Erythroblast (primary cell): ENCODE measurements at regions not wholly inside any gene's neighbourhood (a gene's known extent, or its start where the extent isn't known, plus 50 kb on each side); places are given as distances from the start of the nearest gene placed in this dataset.
"Not testable (repeated sequence)": the region's sequence is repeated elsewhere in the genome, so short reads cannot be mapped to it uniquely, and the experiment has no call there.

Experiments used
- DNase-seq, 2 experiments: peaks; one replicate each; lab custom pipeline; 2025; lab: John Stamatoyannopoulos, UW
- GATA1 ChIP-seq: IDR thresholded peaks from 2 replicates; pipeline ENCODE4 v1.6.1; 2011; ENCODE audit warnings: low read depth, mild to moderate bottlenecking, control low read depth, low read length, moderate library complexity
- POLR2A ChIP-seq: IDR thresholded peaks from 2 replicates; pipeline ENCODE4 v1.6.1; 2011; ENCODE audit warnings: mild to moderate bottlenecking, low read length

DNA sequence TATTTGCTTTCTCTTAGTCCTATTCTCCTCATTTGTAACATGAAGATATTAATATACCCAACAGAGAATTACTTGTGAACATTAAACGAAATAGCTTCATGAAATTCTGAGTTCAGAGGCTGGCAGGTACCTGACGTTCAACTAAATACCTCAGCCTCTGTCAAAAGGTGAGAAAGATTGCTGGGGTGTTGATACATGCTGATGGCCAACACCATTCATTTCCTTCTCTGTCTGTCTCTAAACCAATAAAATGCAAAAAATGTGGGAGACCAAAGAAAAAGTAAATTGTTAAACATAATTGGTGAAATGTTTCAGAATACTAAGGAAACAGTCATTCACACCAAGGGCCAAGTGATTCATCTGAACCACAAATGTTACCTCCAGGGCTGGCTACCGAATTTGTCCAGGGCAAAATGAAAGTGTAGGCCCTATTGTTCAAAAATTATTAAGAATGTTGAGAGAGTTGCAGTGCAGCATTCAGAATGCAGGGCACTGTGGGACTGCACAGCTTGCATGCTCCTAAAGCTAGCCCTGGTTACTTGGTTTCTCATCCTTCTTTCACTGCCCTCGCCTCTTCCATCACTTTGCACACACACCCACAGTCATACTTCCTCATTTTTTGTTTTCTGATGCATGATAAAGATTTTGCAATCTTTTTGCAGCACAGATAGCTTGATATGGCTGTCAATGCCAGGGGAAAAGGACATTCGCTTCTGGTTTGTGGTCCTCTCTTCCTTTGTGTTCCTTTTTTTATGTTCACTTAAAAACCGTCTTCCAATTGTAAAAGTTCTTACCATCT is 414.3 kb upstream of the NR5A2 start:
- TF ChIP-seq GATA1 (no peak), POLR2A (no peak)
- DNase-seq = no peak

- no peak for DNase-seq
- TF ChIP-seq GATA1 (no peak), POLR2A (no peak)
These were observed 410.6 kb upstream of the NR5A2 start for GRCh38 chr1:199616947-199617346.

DNA sequence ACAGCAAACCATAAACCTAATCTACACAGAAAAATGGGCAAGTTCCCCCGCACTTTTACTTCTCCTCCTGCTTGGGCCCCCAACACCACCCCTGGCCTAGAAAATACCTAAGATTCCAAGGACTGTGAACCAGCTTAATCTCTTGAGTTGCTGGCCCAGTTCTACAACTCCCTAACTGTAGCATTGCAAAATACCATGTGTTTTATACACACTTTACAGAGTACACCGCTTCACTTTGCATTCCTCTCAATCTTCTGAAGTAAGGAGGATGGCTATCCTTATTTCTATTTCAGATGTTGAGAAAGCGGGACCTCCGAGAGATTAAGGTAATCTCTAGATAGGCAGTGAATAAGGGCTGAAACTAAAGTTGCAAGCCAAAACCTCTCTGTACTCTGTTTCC is 408.3 kb upstream of the NR5A2 start:
- TF ChIP-seq POLR2A (no peak), GATA1 (no peak)
- no peak for DNase-seq

- not testable (repeated sequence) for DNase-seq
These were observed 401.3 kb upstream of the NR5A2 start for GRCh38 chr1:199626228-199626627.

DNA sequence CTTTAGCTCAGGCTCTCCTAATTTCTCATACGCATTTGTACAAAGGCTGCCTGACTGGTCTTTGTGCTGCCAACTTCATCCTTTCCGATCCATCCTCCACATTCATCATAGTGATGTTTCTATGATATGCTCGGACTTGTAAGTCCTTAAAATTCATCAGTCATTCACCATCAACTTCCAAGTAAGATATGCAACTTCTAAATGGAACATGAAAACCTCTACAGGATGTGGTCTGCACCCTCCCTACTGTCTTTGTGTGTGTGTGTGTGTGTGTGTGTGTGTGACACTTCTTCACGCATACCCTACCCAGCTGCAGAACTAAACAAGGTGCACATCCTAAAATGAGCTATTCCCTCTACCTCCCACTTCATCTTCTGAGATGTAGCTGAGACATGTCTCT is 397.9 kb upstream of the NR5A2 start:
- no peak for DNase-seq
- no peak for TF ChIP-seq GATA1
- no peak for TF ChIP-seq POLR2A

DNA sequence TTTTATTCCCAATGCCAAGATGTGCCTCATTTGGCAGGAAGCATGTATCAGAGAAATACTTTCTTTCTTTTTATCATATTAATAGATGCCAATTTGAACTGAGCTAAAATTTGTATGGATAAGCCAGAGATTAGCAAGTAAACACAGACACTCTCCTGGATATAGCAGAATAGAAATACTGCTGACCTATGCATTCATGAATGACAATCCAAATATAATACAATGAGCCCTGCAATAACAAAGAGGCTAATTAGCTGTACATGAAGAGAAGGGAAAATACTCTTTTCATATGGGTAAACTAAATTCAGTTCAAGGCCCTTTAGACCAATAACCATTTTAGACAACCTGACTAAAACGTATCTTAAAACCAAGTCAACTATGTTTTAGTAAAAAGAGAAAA is 388.1 kb upstream of the NR5A2 start:
- DNase-seq = no peak
- TF ChIP-seq GATA1 (no peak), POLR2A (no peak)

- DNase-seq = no peak
- no peak for TF ChIP-seq POLR2A
- TF ChIP-seq GATA1 = no peak
These were observed 386.0 kb upstream of the NR5A2 start for GRCh38 chr1:199641531-199641930.

DNA sequence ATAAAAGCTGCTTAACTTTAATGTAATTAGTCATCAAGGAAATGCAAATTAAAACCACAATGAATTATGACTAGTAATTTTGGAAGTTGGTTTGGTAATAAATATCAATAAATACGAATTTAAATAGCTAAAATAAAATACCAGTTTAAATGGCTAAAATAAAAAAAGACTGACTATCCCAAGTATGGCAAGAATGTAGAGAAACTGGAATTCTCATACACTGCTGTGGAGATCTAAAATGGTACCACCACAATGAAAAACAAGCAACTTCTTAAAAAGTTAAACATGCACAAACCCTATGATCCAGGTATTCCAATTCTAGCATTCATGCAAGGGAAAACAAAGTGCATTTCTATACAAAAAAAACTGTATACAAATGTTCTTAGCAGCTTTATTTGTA is 382.6 kb upstream of the NR5A2 start:
- DNase-seq = no peak
- TF ChIP-seq GATA1 = no peak

- DNase-seq = no peak
- TF ChIP-seq POLR2A = no peak
- TF ChIP-seq GATA1 = no peak
These were observed 380.7 kb upstream of the NR5A2 start for GRCh38 chr1:199646761-199647160.

DNA sequence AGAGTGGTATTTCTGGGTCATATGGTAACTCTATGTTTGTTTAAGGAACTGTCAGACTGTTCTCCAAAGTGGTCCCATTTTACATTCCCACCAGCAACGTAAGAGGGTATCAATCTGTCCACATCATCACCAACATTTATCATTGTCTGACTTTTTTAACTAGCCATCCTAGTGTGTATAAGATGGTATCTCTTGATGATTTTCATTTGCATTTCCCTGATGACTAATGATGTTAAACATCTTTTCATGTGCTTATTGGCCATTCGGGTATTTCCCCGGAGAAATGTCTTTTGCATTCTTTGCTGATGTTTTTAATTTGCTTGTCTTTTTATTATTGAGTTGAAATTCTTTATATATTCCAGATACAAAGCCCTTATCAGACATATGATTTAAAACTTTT is 370.1 kb upstream of the NR5A2 start:
- DNase-seq = no peak
- TF ChIP-seq POLR2A (no peak), GATA1 (no peak)

DNA sequence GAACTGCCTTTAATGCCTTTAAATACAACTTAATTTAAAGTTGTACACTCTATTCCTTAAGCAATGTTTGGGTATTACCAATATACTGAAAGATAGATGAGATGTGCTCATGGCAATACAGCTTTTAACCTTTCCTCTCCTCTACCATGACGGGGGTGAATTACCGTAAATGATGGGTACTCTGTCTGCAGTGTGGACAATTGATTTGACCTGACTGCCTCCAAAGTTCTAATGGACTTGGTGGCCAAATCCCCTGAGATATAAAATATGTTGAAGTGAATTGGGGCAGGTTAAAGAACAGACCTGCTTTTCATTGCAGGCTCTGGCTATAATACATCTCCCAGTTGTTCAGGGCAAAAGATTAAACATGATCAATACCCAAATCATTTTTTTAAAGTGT is 367.4 kb upstream of the NR5A2 start:
- TF ChIP-seq POLR2A (no peak), GATA1 (no peak)
- no peak for DNase-seq

DNA sequence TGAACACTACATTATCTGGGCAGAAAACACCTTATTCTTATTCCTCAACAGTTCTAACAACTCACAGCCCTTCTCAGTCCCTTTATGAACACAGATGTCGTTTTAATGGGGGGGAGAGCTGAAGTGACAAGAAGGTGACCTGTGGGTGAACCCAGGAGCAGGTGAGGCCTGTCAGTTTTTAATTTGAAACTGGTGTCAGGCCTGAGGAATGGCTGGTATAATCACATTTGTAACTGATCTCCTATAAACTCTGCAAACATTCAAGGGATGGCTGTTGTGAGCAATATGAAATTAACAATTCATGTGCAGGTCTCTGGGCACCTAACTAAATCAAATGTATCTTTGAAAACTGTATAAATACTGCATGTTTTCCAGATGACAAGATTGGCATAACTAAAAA is 362.1 kb upstream of the NR5A2 start:
- TF ChIP-seq POLR2A = no peak
- TF ChIP-seq GATA1 = no peak
- no peak for DNase-seq

GRCh38 chr1:199667089-199667488 is 360.4 kb upstream of the NR5A2 start:
- no peak for DNase-seq
- TF ChIP-seq GATA1 = no peak

- TF ChIP-seq GATA1 (no peak), POLR2A (no peak)
- no peak for DNase-seq
These were observed 357.6 kb upstream of the NR5A2 start for GRCh38 chr1:199669916-199670315.

DNA sequence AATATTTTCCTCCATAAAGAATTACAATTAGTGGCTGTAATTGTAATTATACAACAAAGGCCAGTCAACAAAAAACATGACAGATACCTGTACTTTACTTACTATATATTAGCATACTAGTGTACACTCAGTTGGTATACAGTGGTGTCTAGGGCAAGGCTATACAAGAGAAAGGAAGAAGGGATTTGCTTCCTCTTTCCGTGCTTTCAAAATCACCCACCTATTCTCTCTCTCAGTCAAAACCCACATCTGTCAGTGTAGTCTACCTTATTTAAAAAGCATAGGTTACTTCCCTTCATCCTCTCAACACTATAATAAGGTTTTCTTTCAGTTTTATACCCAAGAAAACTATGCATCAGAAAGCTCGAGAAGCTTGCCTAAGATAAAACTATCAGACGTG is 355.8 kb upstream of the NR5A2 start:
- TF ChIP-seq POLR2A = no peak
- no peak for TF ChIP-seq GATA1
- no peak for DNase-seq
